ENCODE measurements at regions not wholly inside any gene's neighbourhood (a gene's known extent, or its start where the extent isn't known, plus 50 kb on each side); places are given as distances from the start of the nearest gene placed in this dataset.

DNA sequence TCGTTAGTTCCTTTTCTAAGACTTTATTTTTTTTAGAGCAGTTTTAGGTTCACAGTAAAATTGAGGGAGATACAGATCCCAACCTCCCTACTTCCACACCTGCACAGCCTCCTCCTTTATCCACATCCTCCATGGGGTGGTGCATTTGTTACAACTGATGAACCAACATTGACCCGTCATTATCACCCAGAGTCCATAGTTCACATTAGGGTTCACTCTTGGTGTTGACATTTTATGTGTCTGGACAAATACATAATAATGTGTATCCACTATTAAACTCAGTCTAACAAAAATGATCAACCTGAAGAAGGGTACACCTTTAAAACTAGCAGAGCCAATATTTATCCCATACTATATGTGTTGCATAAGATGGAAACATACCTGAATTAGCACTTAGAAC, 130.4 kb upstream of the CCDC28A start:
- TF ChIP-seq EZH2phosphoT487 (IDR thresholded peaks at IDR 0.05; ENCODE audit: unreplicated experiment) (no peak), CTCF (conservative IDR thresholded peaks at IDR 0.05; ENCODE audit: low read depth in 2 of 2) (no peak), REST (IDR thresholded peaks at IDR 0.05; ENCODE audit: unreplicated experiment) (no peak), ZNF114 (CRISPR knock-in tag; IDR thresholded peaks at IDR 0.05) (no peak)
- TF ChIP-seq, protein P1, sequence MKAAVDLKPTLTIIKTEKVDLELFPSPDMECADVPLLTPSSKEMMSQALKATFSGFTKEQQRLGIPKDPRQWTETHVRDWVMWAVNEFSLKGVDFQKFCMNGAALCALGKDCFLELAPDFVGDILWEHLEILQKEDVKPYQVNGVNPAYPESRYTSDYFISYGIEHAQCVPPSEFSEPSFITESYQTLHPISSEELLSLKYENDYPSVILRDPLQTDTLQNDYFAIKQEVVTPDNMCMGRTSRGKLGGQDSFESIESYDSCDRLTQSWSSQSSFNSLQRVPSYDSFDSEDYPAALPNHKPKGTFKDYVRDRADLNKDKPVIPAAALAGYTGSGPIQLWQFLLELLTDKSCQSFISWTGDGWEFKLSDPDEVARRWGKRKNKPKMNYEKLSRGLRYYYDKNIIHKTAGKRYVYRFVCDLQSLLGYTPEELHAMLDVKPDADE (IDR thresholded peaks at IDR 0.05) = no peak

Data from GM23338 (cell line).